RWPE1 (cell line): ENCODE measurements at regions not wholly inside any gene's neighbourhood (a gene's known extent, or its start where the extent isn't known, plus 50 kb on each side); places are given as distances from the start of the nearest gene placed in this dataset.

Experiments used
- CTCF ChIA-PET: fragments of 350-600 bp; sonication (Branson Sonifier 250); formaldehyde crosslinking; extraction: SDS; loops from one replicate; lab custom pipeline; 2021; lab: Yijun Ruan, JAX
- POLR2A ChIA-PET: fragments of 400-600 bp; formaldehyde crosslinking; extraction: SDS; loops from one replicate; lab custom pipeline; 2020; ENCODE audit warnings: antibody characterized with exemption; ENCODE audit not compliant: low non-redundant PET; lab: Yijun Ruan, JAX
- DNase-seq: peaks from one replicate; pipeline ENCODE4 v3.0.0; 2012; ENCODE audit warnings: low spot score
- H3K27ac ChIP-seq: fragments of 450-650 bp; 2 replicates; pipeline ENCODE4 v1.5.1; 2017
- CTCF ChIP-seq: fragments of 450-650 bp; conservative IDR thresholded peaks from 2 replicates; pipeline ENCODE4 v1.5.1; 2017; ENCODE audit warnings: low read depth, mild to moderate bottlenecking

DNA sequence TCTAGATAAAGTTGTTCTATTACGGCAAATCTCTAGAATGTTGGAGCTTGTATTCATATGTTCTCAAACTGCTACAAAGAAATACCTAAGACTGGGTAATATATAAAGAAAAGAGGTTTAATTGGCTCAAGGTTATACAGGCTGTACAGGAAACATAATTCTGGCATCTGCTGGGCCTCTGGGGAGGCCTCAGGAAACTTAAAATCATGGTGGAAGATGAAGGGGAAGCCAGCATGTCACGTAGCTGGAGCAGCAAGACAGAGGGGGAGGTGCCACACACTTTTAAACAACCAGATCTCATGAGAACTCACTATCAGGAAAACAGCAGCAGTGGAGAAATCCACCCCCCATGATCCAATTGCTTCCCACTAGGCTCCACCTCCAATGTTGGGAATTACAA lies 390.4 kb upstream of the ADGRL4 start:
- no peak for DNase-seq
- H3K27ac ChIP-seq, result no peak overlapping the region
- ChIA-PET CTCF (no interaction called here), POLR2A (no interaction called here)
- TF ChIP-seq CTCF, result no peak

DNA sequence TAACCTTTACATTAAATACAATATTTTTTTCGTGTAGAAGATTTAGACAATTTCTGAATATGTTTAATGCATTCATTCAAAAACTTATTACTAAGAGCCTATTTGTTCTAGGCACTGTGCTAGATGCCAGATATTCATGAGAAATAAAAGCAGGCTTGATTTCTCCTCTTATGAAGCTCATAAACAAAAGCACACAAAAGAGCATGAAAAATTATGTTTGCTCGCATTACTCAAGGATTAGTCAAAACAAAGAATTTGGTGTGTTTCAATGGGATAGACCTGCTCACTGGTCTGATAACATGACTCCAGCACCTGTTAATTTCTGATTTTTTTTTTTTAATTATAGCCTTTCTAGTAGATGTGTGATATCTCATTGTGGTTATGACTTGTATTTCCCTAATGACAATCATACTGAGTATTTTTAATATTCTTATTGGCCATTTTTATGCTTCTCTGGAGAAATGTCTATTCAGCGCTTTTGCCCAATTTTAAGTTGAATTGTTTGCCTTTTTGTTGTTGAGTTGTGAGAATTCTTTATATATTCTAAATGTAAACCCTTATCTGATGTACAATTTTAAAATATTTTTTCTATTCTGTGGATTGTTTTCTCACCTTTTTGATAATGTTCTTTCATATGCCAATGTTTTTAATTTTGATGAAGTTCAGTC lies 382.3 kb upstream of the ADGRL4 start:
- ChIA-PET POLR2A (no interaction called here), CTCF (no interaction called here)
- no peak for DNase-seq
- H3K27ac ChIP-seq, result no peak overlapping the region
- TF ChIP-seq CTCF, result no peak

- ChIA-PET POLR2A (no interaction called here), CTCF (no interaction called here)
- no peak overlapping the region for H3K27ac ChIP-seq
- DNase-seq, result no peak
- TF ChIP-seq CTCF, result no peak
Measured at GRCh38 chr1:79386730-79387129, 380.2 kb upstream of the ADGRL4 start.

GRCh38 chr1:79380078-79380477 lies 373.5 kb upstream of the ADGRL4 start:
- no peak for DNase-seq
- ChIA-PET CTCF (no interaction called here), POLR2A (no interaction called here)
- TF ChIP-seq CTCF, result no peak
- H3K27ac ChIP-seq, result no peak overlapping the region

GRCh38 chr1:79376106-79376505 lies 369.6 kb upstream of the ADGRL4 start:
- TF ChIP-seq CTCF, result no peak
- POLR2A ChIA-PET, result no interaction called here
- no peak overlapping the region for H3K27ac ChIP-seq
- DNase-seq, result no peak
- CTCF ChIA-PET, result no interaction called here

GRCh38 chr1:79375352-79375751 lies 368.8 kb upstream of the ADGRL4 start:
- no peak for DNase-seq
- CTCF ChIA-PET, result interaction anchor here (0.7 kb wide), 1 partner anchor 144 kb away, joined by 3 read pairs; no protein-coding TSS in a partner anchor
- POLR2A ChIA-PET, result no interaction called here
- no peak for TF ChIP-seq CTCF
- H3K27ac ChIP-seq, result no peak overlapping the region
